ENCODE measurements at regions not wholly inside any gene's neighbourhood (a gene's known extent, or its start where the extent isn't known, plus 50 kb on each side); places are given as distances from the start of the nearest gene placed in this dataset.

DNA sequence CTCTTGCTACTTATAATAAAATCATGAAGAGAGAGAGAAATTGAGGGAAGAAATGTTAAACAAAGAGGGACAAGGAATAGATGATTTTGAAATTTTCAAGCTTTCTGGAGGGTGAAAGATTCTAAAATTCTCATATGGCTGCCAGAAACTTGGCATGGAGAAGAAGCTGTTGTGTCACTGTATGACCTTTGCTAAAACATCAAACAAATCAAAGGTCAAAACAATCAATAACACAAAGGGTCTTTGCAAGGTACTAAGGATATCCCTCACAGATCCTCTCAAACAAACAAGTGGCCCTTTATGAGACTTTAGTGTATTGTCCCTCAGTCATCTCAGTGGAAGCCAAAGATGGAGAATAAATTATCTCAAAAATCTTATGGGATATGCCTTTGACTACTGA lies 1039.2 kb upstream of the MIR17HG start:
- Mint-ChIP-seq H3K4me3 (no peak overlapping the region), H3K4me1 (no peaks in the 10 kb centered on the region), H3K9me3 (no peaks in the 10 kb centered on the region), H3K36me3 (ENCODE audit: low read depth) (no peaks in the 10 kb centered on the region), H3K27ac (no peak overlapping the region), H3K27me3 (ENCODE audit: low read depth, poor library complexity) (no peaks in the 10 kb centered on the region)
- TF ChIP-seq, protein P1, sequence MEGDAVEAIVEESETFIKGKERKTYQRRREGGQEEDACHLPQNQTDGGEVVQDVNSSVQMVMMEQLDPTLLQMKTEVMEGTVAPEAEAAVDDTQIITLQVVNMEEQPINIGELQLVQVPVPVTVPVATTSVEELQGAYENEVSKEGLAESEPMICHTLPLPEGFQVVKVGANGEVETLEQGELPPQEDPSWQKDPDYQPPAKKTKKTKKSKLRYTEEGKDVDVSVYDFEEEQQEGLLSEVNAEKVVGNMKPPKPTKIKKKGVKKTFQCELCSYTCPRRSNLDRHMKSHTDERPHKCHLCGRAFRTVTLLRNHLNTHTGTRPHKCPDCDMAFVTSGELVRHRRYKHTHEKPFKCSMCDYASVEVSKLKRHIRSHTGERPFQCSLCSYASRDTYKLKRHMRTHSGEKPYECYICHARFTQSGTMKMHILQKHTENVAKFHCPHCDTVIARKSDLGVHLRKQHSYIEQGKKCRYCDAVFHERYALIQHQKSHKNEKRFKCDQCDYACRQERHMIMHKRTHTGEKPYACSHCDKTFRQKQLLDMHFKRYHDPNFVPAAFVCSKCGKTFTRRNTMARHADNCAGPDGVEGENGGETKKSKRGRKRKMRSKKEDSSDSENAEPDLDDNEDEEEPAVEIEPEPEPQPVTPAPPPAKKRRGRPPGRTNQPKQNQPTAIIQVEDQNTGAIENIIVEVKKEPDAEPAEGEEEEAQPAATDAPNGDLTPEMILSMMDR (IDR thresholded peaks at IDR 0.05) = no peak
- no peak for DNase-seq

DNA sequence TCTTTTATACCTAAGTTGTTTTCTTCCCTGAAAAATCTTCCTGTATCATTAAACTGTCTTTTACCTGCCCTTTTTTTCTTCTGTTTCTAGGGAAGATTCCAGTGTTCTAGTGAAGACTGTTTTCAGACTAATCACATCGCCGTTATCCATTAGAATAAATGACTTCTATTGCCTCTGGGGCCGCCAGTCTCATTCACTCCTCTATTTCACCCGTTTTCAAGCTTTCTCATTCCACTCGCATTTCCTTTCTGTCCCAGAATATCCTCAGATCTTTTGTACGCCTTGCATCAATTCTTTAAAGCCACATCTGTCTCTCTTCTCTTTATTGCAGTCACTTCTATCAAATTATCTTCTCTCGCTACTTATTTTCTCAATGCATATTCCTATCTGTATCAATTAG lies 1035.6 kb upstream of the MIR17HG start:
- Mint-ChIP-seq H3K4me3 (no peak overlapping the region), H3K9me3 (no peaks in the 10 kb centered on the region), H3K27me3 (ENCODE audit: low read depth, poor library complexity) (no peaks in the 10 kb centered on the region), H3K27ac (peak overlapping the region; percentile 5), H3K4me1 (no peaks in the 10 kb centered on the region), H3K36me3 (ENCODE audit: low read depth) (no peaks in the 10 kb centered on the region)
- TF ChIP-seq, protein P1 (IDR thresholded peaks at IDR 0.05) = no peak
- DNase-seq = no peak

DNA sequence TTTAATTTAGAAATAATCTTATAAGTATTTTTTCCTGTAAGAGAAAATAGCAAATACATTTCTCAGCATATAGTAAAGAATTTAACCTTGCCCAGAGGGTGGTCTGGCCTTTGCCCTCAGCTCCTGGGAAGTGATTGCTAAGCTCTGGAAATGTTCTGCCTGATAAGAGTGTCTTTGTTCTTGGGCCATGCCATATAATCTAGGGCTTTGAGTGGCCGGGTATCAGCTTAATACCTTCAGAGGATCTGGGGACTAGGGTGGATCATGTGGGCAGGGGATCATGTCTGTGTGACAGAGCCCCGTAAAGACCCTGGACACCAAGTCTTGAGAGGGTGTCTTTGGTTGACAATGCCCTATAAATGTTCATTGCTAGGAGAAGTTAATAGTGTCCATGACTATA lies 1032.4 kb upstream of the MIR17HG start:
- H3K4me1 Mint-ChIP-seq = no peaks in the 10 kb centered on the region
- H3K4me3 Mint-ChIP-seq = no peak overlapping the region
- H3K27ac Mint-ChIP-seq = no peak overlapping the region
- TF ChIP-seq, protein P1 (IDR thresholded peaks at IDR 0.05) = no peak
- no peak for DNase-seq
- H3K27me3 Mint-ChIP-seq (ENCODE audit: low read depth, poor library complexity) = no peaks in the 10 kb centered on the region
- H3K36me3 Mint-ChIP-seq (ENCODE audit: low read depth) = no peaks in the 10 kb centered on the region
- H3K9me3 Mint-ChIP-seq = no peaks in the 10 kb centered on the region

DNA sequence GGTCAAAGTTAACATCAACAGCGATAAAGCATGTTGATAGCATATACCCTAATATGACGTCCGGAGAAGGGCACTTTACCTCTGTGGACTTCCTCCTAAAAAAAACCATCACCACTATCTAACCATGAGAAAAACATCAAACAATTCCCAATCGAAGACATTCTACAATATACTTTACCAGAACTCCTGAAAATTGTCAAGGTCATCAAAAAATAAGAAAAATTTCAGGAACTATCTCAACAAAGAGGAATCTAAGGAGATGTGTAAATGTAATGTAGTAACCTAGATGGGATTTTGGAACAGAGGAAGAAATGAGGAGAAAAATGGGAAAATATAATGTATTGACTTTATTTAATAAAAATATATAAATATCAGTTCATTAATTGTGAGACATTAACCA lies 1026.8 kb upstream of the MIR17HG start:
- no peaks in the 10 kb centered on the region for H3K9me3 Mint-ChIP-seq
- no peak overlapping the region for H3K27ac Mint-ChIP-seq
- H3K4me3 Mint-ChIP-seq = no peak overlapping the region
- no peaks in the 10 kb centered on the region for H3K36me3 Mint-ChIP-seq (ENCODE audit: low read depth)
- TF ChIP-seq, protein P1 (IDR thresholded peaks at IDR 0.05) = no peak
- no peaks in the 10 kb centered on the region for H3K4me1 Mint-ChIP-seq
- no peak for DNase-seq
- no peaks in the 10 kb centered on the region for H3K27me3 Mint-ChIP-seq (ENCODE audit: low read depth, poor library complexity)

DNA sequence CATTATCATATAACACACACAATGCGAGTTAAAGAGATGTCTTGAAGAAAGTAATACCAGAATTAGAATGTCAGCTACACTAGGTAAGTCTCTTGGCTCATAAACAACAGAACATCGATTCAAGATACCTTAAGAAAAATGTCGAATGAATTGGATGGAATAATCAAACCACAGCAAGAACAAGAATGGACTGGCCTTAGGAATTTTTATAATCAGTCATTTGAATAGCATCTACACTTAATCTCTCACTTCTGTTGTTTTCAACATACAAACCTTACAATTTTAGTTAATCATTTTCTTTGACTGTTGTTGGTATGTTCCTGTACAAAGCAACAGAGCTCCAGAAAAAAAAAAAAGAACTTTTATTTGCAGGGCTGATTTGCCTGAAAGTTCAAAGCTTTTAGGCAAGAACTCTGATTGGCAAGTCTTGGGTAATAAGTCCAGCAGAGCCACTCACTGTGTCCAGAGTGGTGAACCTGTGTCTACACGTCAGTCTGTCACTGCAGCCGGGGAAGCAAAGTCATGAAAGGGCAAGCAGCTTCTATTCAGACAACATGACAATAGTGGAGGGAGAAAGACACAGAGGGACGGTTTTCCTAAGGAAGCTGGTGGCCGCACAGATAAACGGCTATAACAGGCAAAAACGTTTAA lies 1026.1 kb upstream of the MIR17HG start:
- Mint-ChIP-seq H3K9me3 (no peaks in the 10 kb centered on the region), H3K27ac (no peak overlapping the region), H3K4me1 (no peaks in the 10 kb centered on the region), H3K4me3 (no peak overlapping the region), H3K27me3 (ENCODE audit: low read depth, poor library complexity) (no peaks in the 10 kb centered on the region), H3K36me3 (ENCODE audit: low read depth) (no peaks in the 10 kb centered on the region)
- DNase-seq = no peak
- TF ChIP-seq, protein P1 (IDR thresholded peaks at IDR 0.05) = no peak

DNA sequence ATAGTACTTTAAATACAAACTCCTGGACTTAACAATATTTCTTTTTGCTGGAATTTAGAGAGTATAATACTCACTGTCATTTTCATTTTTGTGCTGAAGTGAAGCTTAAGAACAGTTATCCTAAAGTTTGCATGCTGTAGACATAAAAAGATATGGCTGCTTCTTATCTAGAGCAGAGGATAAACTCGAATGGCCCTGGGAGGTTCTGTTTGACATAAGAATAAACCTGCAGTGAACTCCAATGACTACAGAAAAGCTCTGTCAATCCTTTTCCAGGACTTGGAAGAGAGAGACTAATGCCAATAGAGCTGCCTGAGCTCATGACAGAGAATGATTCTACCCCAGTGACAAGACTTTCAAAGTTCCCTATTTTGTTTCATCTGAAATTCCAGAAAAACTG lies 1017.8 kb upstream of the MIR17HG start:
- no peaks in the 10 kb centered on the region for H3K27me3 Mint-ChIP-seq (ENCODE audit: low read depth, poor library complexity)
- no peaks in the 10 kb centered on the region for H3K9me3 Mint-ChIP-seq
- TF ChIP-seq, protein P1 (IDR thresholded peaks at IDR 0.05) = no peak
- no peak overlapping the region for H3K27ac Mint-ChIP-seq
- DNase-seq = no peak
- H3K4me1 Mint-ChIP-seq = no peaks in the 10 kb centered on the region
- H3K36me3 Mint-ChIP-seq (ENCODE audit: low read depth) = no peaks in the 10 kb centered on the region
- no peak overlapping the region for H3K4me3 Mint-ChIP-seq
